ENCODE measurements at regions not wholly inside any gene's neighbourhood (a gene's known extent, or its start where the extent isn't known, plus 50 kb on each side); places are given as distances from the start of the nearest gene placed in this dataset.

DNA sequence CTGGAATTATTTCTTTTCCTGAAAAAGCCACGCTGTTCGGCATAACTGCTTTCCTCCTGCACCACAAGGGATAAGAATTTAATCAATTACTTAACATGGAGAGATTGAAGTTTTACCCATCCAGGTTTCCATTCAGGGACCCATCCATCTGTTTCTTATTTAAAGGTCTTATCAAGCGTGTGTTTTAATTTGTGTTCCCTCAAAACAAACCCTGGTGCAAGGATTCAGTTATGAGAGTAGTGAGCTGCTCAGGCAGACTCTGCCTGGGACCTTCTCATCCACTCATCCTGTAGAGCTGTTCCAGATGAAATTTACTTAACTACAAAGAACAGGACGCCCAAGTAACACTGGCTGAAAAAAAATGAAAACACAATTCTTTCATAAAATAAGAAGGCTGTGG lies 97.8 kb downstream of the BANF2 start:
- Histone ChIP-seq H3K9me3 (ENCODE audit: control insufficient read depth, insufficient read depth, low read depth, low read length) (no peaks in the 10 kb centered on the region), H3K36me3 (ENCODE audit: control insufficient read depth in 2 of 2, insufficient read depth in 1 of 2, low read length in 2 of 2) (no peaks in the 10 kb centered on the region), H3K4me3 (ENCODE audit: low read depth, low read length) (no peak overlapping the region), H3K4me1 (ENCODE audit: control insufficient read depth, insufficient read depth, low read length) (no peaks in the 10 kb centered on the region), H3K27ac (ENCODE audit: extremely low read depth, low read depth, low read length) (no peak overlapping the region)
- CTCF ChIA-PET: interaction anchor here (1.2 kb wide), 1 partner anchor 149 kb away, joined by 3 read pairs; no protein-coding TSS in a partner anchor
- POLR2A ChIA-PET: interaction anchor here (0.5 kb wide), 1 partner anchor 66 kb away, joined by 4 read pairs; no protein-coding TSS in a partner anchor
- TF ChIP-seq PRDM1 (tag by site-specific recombination; IDR thresholded peaks at IDR 0.05) (no peak), SETDB1 (IDR thresholded peaks at IDR 0.05; ENCODE audit: insufficient read length, low read length) (no peak), ZEB2 (tag by site-specific recombination; IDR thresholded peaks at IDR 0.05) (no peak)

- no peak for TF ChIP-seq ZNF514 (tag by site-specific recombination; IDR thresholded peaks at IDR 0.05)
- TF ChIP-seq KLF7 (tag by site-specific recombination; IDR thresholded peaks at IDR 0.05; ENCODE audit: borderline replicate concordance): no peak
- TF ChIP-seq ZNF174 (tag by site-specific recombination; IDR thresholded peaks at IDR 0.05): no peak
- TF ChIP-seq ZNF248 (tag by site-specific recombination; IDR thresholded peaks at IDR 0.05): no peak
- TF ChIP-seq YY2 (tag by site-specific recombination; IDR thresholded peaks at IDR 0.05): no peak
- no peak for TF ChIP-seq ZNF621 (tag by site-specific recombination; IDR thresholded peaks at IDR 0.05)
- H3K27ac ChIP-seq (ENCODE audit: extremely low read depth, low read depth, low read length): no peak overlapping the region
- ChIA-PET CTCF (no interaction called here), POLR2A (no interaction called here)
- no peaks in the 10 kb centered on the region for H3K4me1 ChIP-seq (ENCODE audit: control insufficient read depth, insufficient read depth, low read length)
- no peak overlapping the region for H3K4me3 ChIP-seq (ENCODE audit: low read depth, low read length)
- no peaks in the 10 kb centered on the region for H3K36me3 ChIP-seq (ENCODE audit: control insufficient read depth in 2 of 2, insufficient read depth in 1 of 2, low read length in 2 of 2)
- H3K9me3 ChIP-seq (ENCODE audit: control insufficient read depth, insufficient read depth, low read depth, low read length): no peaks in the 10 kb centered on the region
These were observed 97.4 kb downstream of the BANF2 start for GRCh38 chr20:17797161-17797560.

GRCh38 chr20:17796091-17796563 lies 96.4 kb downstream of the BANF2 start:
- CTCF ChIA-PET: no interaction called here
- no peaks in the 10 kb centered on the region for H3K9me3 ChIP-seq (ENCODE audit: control insufficient read depth, insufficient read depth, low read depth, low read length)
- H3K4me3 ChIP-seq (ENCODE audit: low read depth, low read length): no peak overlapping the region
- POLR2A ChIA-PET: no interaction called here
- no peaks in the 10 kb centered on the region for H3K36me3 ChIP-seq (ENCODE audit: control insufficient read depth in 2 of 2, insufficient read depth in 1 of 2, low read length in 2 of 2)
- TF ChIP-seq GLI4 (tag by site-specific recombination; IDR thresholded peaks at IDR 0.05): no peak
- TF ChIP-seq SALL2 (tag by site-specific recombination; IDR thresholded peaks at IDR 0.05; ENCODE audit: borderline replicate concordance): no peak
- no peak for TF ChIP-seq ZNF626 (tag by site-specific recombination; IDR thresholded peaks at IDR 0.05)
- no peaks in the 10 kb centered on the region for H3K4me1 ChIP-seq (ENCODE audit: control insufficient read depth, insufficient read depth, low read length)
- no peak overlapping the region for H3K27ac ChIP-seq (ENCODE audit: extremely low read depth, low read depth, low read length)

- ChIA-PET CTCF (no interaction called here), POLR2A (no interaction called here)
- no peaks in the 10 kb centered on the region for H3K4me1 ChIP-seq (ENCODE audit: control insufficient read depth, insufficient read depth, low read length)
- no peak for TF ChIP-seq ZSCAN30 (tag by site-specific recombination; IDR thresholded peaks at IDR 0.05)
- H3K9me3 ChIP-seq (ENCODE audit: control insufficient read depth, insufficient read depth, low read depth, low read length): no peaks in the 10 kb centered on the region
- H3K27ac ChIP-seq (ENCODE audit: extremely low read depth, low read depth, low read length): no peak overlapping the region
- H3K4me3 ChIP-seq (ENCODE audit: low read depth, low read length): no peak overlapping the region
- H3K36me3 ChIP-seq (ENCODE audit: control insufficient read depth in 2 of 2, insufficient read depth in 1 of 2, low read length in 2 of 2): no peaks in the 10 kb centered on the region
These were observed 95.8 kb downstream of the BANF2 start for GRCh38 chr20:17795501-17796071.

DNA sequence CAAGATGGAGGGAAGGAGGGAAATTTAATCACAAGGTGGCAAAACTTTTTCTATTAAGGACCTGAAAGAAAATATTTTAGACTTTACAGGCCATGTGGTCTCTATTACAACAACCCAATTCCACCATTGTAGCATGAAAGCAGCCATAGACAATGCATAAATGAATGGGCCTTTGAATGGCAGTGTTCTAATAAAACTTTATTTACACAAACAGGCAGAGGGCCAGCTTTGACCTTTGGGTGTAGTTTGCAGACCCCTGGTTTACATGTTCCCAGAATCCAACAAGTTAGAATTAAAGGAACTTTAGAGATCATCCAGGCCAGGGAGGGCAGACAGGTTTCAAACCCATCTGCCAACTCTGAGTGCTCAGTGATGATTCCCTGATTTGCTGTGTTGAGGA lies 95.2 kb downstream of the BANF2 start:
- Histone ChIP-seq H3K27ac (ENCODE audit: extremely low read depth, low read depth, low read length) (no peak overlapping the region), H3K9me3 (ENCODE audit: control insufficient read depth, insufficient read depth, low read depth, low read length) (no peaks in the 10 kb centered on the region), H3K4me3 (ENCODE audit: low read depth, low read length) (no peak overlapping the region), H3K36me3 (ENCODE audit: control insufficient read depth in 2 of 2, insufficient read depth in 1 of 2, low read length in 2 of 2) (no peaks in the 10 kb centered on the region), H3K4me1 (ENCODE audit: control insufficient read depth, insufficient read depth, low read length) (no peaks in the 10 kb centered on the region)
- POLR2A ChIA-PET: no interaction called here
- CTCF ChIA-PET: no interaction called here
- TF ChIP-seq ZNF239 (tag by site-specific recombination; IDR thresholded peaks at IDR 0.05) (no peak), ZNF510 (tag by site-specific recombination; IDR thresholded peaks at IDR 0.05; ENCODE audit: insufficient replicate concordance) (no peak), ZNF133 (tag by site-specific recombination; IDR thresholded peaks at IDR 0.05) (no peak), ZNF518A (tag by site-specific recombination; conservative IDR thresholded peaks at IDR 0.05; ENCODE audit: low read depth) (no peak), ZNF23 (tag by site-specific recombination; IDR thresholded peaks at IDR 0.05; ENCODE audit: borderline replicate concordance) (no peak), ZNF2 (tag by site-specific recombination; IDR thresholded peaks at IDR 0.05) (no peak), ZNF416 (tag by site-specific recombination; IDR thresholded peaks at IDR 0.05) (no peak), KLF8 (tag by site-specific recombination; IDR thresholded peaks at IDR 0.05) (no peak), YY1 (tag by site-specific recombination; IDR thresholded peaks at IDR 0.05) (no peak), ZBTB1 (tag by site-specific recombination; IDR thresholded peaks at IDR 0.05) (no peak)

Data from HEK293 (cell line).